Karpas-422 (cell line): ENCODE measurements at regions not wholly inside any gene's neighbourhood (a gene's known extent, or its start where the extent isn't known, plus 50 kb on each side); places are given as distances from the start of the nearest gene placed in this dataset.

Experiments
- DNase-seq: peaks from one replicate; pipeline ENCODE4 v3.0.0-alpha.2; 2015
- H2AFZ ChIP-seq: fragments of 200-600 bp; sonication (generic); 2 replicates; pipeline ENCODE4 v1.6.1; 2014; ENCODE audit warnings: antibody characterized with exemption, low read length, mixed read lengths
- H3K27ac ChIP-seq: fragments of 200-600 bp; sonication (generic); 2 replicates; pipeline ENCODE4 v1.5.1; 2014; ENCODE audit warnings: mild to moderate bottlenecking, low read length, moderate library complexity
- H3K27me3 ChIP-seq: fragments of 200-600 bp; sonication (generic); 2 replicates; pipeline ENCODE4 v1.6.1; 2014; ENCODE audit warnings: low read length, mixed read lengths
- H3K36me3 ChIP-seq: fragments of 200-600 bp; sonication (generic); 2 replicates; pipeline ENCODE4 v1.6.1; 2014; ENCODE audit warnings: low read length, mixed read lengths; ENCODE audit not compliant: insufficient read depth
- H3K4me1 ChIP-seq: fragments of 200-600 bp; sonication (generic); 2 replicates; pipeline ENCODE4 v1.6.1; 2014; ENCODE audit warnings: mild to moderate bottlenecking, low read length, mixed read lengths
- H3K4me2 ChIP-seq: fragments of 200-600 bp; sonication (generic); 2 replicates; pipeline ENCODE4 v1.6.1; 2014; ENCODE audit warnings: low read length, low read depth, mild to moderate bottlenecking; ENCODE audit not compliant: poor library complexity, severe bottlenecking
- H3K4me3 ChIP-seq: fragments of 200-600 bp; sonication (generic); 2 replicates; pipeline ENCODE4 v1.5.1; 2014; ENCODE audit warnings: mild to moderate bottlenecking, antibody characterized with exemption, low read length, mixed read lengths
- H3K79me2 ChIP-seq: fragments of 200-600 bp; sonication (generic); 2 replicates; pipeline ENCODE4 v1.6.1; 2014; ENCODE audit warnings: mild to moderate bottlenecking, low read length, mixed read lengths
- H3K9ac ChIP-seq: fragments of 200-600 bp; sonication (generic); 2 replicates; pipeline ENCODE4 v1.6.0; 2014; ENCODE audit warnings: low read length
- H3K9me2 ChIP-seq: fragments of 200-600 bp; sonication (generic), shearing (Covaris generic); replicated peaks from 2 replicates; pipeline ENCODE4 v1.6.0; 2014; ENCODE audit warnings: mild to moderate bottlenecking, low read length, moderate library complexity; ENCODE audit not compliant: insufficient read depth
- H3K9me3 ChIP-seq: fragments of 300-700, 200-600 bp; sonication (generic); 2 replicates; pipeline ENCODE4 v1.6.1; 2014; ENCODE audit warnings: low read length, mixed read lengths
- H4K20me1 ChIP-seq: fragments of 200-600 bp; sonication (generic); 2 replicates; pipeline ENCODE4 v1.6.1; 2014; ENCODE audit warnings: mild to moderate bottlenecking, antibody characterized with exemption, low read length, low read depth; ENCODE audit not compliant: insufficient read depth

GRCh38 chr6:105835373-105835772 lies 250.8 kb upstream of the PRDM1 start:
- Histone ChIP-seq H3K9me2 (no peaks in the 10 kb centered on the region), H4K20me1 (no peaks in the 10 kb centered on the region), H3K27me3 (no peaks in the 10 kb centered on the region), H3K9me3 (no peaks in the 10 kb centered on the region), H2AFZ (peak overlapping the region; percentile 31; the same call in 1 of the 2 replicates), H3K4me3 (no peak overlapping the region), H3K4me2 (no peak overlapping the region), H3K4me1 (peaks cover 19% of the 10 kb centered on the region), H3K27ac (no peak overlapping the region), H3K9ac (no peak overlapping the region), H3K36me3 (no peaks in the 10 kb centered on the region), H3K79me2 (no peaks in the 10 kb centered on the region)
- DNase-seq: peak; percentile 70

GRCh38 chr6:105833959-105834947 lies 251.9 kb upstream of the PRDM1 start:
- no peaks in the 10 kb centered on the region for H3K9me2 ChIP-seq

GRCh38 chr6:105832313-105832761 lies 253.8 kb upstream of the PRDM1 start:
- Histone ChIP-seq H4K20me1 (no peaks in the 10 kb centered on the region), H3K27me3 (no peaks in the 10 kb centered on the region), H3K9me2 (no peaks in the 10 kb centered on the region), H3K4me1 (peaks cover 19% of the 10 kb centered on the region), H3K27ac (no peak overlapping the region), H3K36me3 (no peaks in the 10 kb centered on the region), H2AFZ (no peak overlapping the region), H3K79me2 (no peaks in the 10 kb centered on the region), H3K4me3 (no peak overlapping the region), H3K4me2 (no peak overlapping the region), H3K9ac (no peak overlapping the region), H3K9me3 (no peaks in the 10 kb centered on the region)
- DNase-seq: no peak

More at GRCh38 chr6:105833959-105834947, 251.9 kb upstream of the PRDM1 start:
- H3K27me3 ChIP-seq: no peaks in the 10 kb centered on the region
- no peak overlapping the region for H3K27ac ChIP-seq
- H3K9me3 ChIP-seq: no peaks in the 10 kb centered on the region
- no peak overlapping the region for H3K4me2 ChIP-seq
- H4K20me1 ChIP-seq: no peaks in the 10 kb centered on the region
- no peak for DNase-seq
- no peaks in the 10 kb centered on the region for H3K36me3 ChIP-seq
- H3K4me3 ChIP-seq: no peak overlapping the region
- H2AFZ ChIP-seq: 0 out of 2 replicates have a peak overlapping the region, but pooled peaks have one; percentile 31
- peaks cover 19% of the 10 kb centered on the region for H3K4me1 ChIP-seq
- H3K79me2 ChIP-seq: no peaks in the 10 kb centered on the region
- no peak overlapping the region for H3K9ac ChIP-seq

GRCh38 chr6:105831311-105832097 lies 254.6 kb upstream of the PRDM1 start:
- H3K9ac ChIP-seq: no peak overlapping the region
- H3K79me2 ChIP-seq: no peaks in the 10 kb centered on the region
- DNase-seq: no peak
- H2AFZ ChIP-seq: no peak overlapping the region
- no peak overlapping the region for H3K4me3 ChIP-seq
- H4K20me1 ChIP-seq: no peaks in the 10 kb centered on the region
- no peak overlapping the region for H3K27ac ChIP-seq
- H3K27me3 ChIP-seq: no peaks in the 10 kb centered on the region
- H3K9me3 ChIP-seq: no peaks in the 10 kb centered on the region
- peaks cover 19% of the 10 kb centered on the region for H3K4me1 ChIP-seq
- H3K9me2 ChIP-seq: no peaks in the 10 kb centered on the region
- no peaks in the 10 kb centered on the region for H3K36me3 ChIP-seq
- H3K4me2 ChIP-seq: no peak overlapping the region

GRCh38 chr6:105825210-105825609 lies 260.9 kb upstream of the PRDM1 start:
- no peak for DNase-seq

GRCh38 chr6:105824732-105825131 lies 261.4 kb upstream of the PRDM1 start:
- Histone ChIP-seq H4K20me1 (no peaks in the 10 kb centered on the region), H3K4me2 (no peak overlapping the region), H3K4me1 (no peaks in the 10 kb centered on the region), H2AFZ (no peak overlapping the region), H3K79me2 (no peaks in the 10 kb centered on the region), H3K9me3 (no peaks in the 10 kb centered on the region), H3K4me3 (no peak overlapping the region), H3K27me3 (no peaks in the 10 kb centered on the region), H3K36me3 (no peaks in the 10 kb centered on the region), H3K9ac (no peak overlapping the region), H3K9me2 (no peaks in the 10 kb centered on the region), H3K27ac (no peak overlapping the region)
- no peak for DNase-seq

More at GRCh38 chr6:105825210-105825609, 260.9 kb upstream of the PRDM1 start:
- no peaks in the 10 kb centered on the region for H3K36me3 ChIP-seq
- no peak overlapping the region for H3K9ac ChIP-seq
- H3K27ac ChIP-seq: no peak overlapping the region
- no peak overlapping the region for H2AFZ ChIP-seq
- H3K79me2 ChIP-seq: no peaks in the 10 kb centered on the region
- H3K27me3 ChIP-seq: no peaks in the 10 kb centered on the region
- H3K4me3 ChIP-seq: no peak overlapping the region
- no peaks in the 10 kb centered on the region for H4K20me1 ChIP-seq
- no peak overlapping the region for H3K4me2 ChIP-seq
- H3K4me1 ChIP-seq: no peaks in the 10 kb centered on the region
- H3K9me3 ChIP-seq: no peaks in the 10 kb centered on the region
- no peaks in the 10 kb centered on the region for H3K9me2 ChIP-seq

- no peaks in the 10 kb centered on the region for H3K27me3 ChIP-seq
- peaks cover 10% of the 10 kb centered on the region; the same call in 1 of the 2 replicates for H3K4me1 ChIP-seq
These were observed 264.4 kb upstream of the PRDM1 start for GRCh38 chr6:105821777-105822176.

GRCh38 chr6:105821027-105821426 lies 265.1 kb upstream of the PRDM1 start:
- Histone ChIP-seq H3K9me3 (no peaks in the 10 kb centered on the region), H3K36me3 (no peaks in the 10 kb centered on the region), H4K20me1 (no peaks in the 10 kb centered on the region), H3K79me2 (no peaks in the 10 kb centered on the region), H3K9me2 (no peaks in the 10 kb centered on the region), H3K27me3 (no peaks in the 10 kb centered on the region), H3K4me2 (no peak overlapping the region), H2AFZ (no peak overlapping the region), H3K4me1 (peaks cover 10% of the 10 kb centered on the region; the same call in 1 of the 2 replicates), H3K9ac (no peak overlapping the region), H3K27ac (no peak overlapping the region), H3K4me3 (no peak overlapping the region)
- no peak for DNase-seq

More at GRCh38 chr6:105821777-105822176, 264.4 kb upstream of the PRDM1 start:
- Histone ChIP-seq H3K4me3 (no peak overlapping the region), H3K36me3 (no peaks in the 10 kb centered on the region), H3K27ac (no peak overlapping the region), H3K79me2 (no peaks in the 10 kb centered on the region), H2AFZ (no peak overlapping the region), H3K9ac (no peak overlapping the region), H3K4me2 (no peak overlapping the region), H4K20me1 (no peaks in the 10 kb centered on the region), H3K9me2 (no peaks in the 10 kb centered on the region), H3K9me3 (no peaks in the 10 kb centered on the region)
- no peak for DNase-seq
